ENCODE measurements at regions not wholly inside any gene's neighbourhood (a gene's known extent, or its start where the extent isn't known, plus 50 kb on each side); places are given as distances from the start of the nearest gene placed in this dataset.

- no peaks in the 10 kb centered on the region for H3K36me3 ChIP-seq (ENCODE audit: control insufficient read depth in 2 of 3, insufficient read depth in 3 of 3, low read length in 3 of 3)
- H3K27ac ChIP-seq (ENCODE audit: low read depth in 2 of 2, low read length in 2 of 2): no peak overlapping the region
- DNase-seq (no peak), FAIRE-seq (no peak)
- H3K4me1 ChIP-seq (ENCODE audit: control insufficient read depth in 2 of 3, insufficient read depth in 2 of 3, low read depth in 1 of 3, low read length in 3 of 3): no peaks in the 10 kb centered on the region
- no peak for TF ChIP-seq CTCF (IDR thresholded peaks at IDR 0.05; ENCODE audit: borderline replicate concordance, extremely low read depth, insufficient read depth)
- intact Hi-C loops (cut with DNase I): no loop called here
- no peaks in the 10 kb centered on the region for H3K27me3 ChIP-seq (ENCODE audit: control insufficient read depth, insufficient read depth, low read length)
- peaks cover 0 to 2% (median 0%) of the 10 kb centered on the region in 3 donors for H3K9me3 ChIP-seq (ENCODE audit: control insufficient read depth in 2 of 3, insufficient read depth in 1 of 3, low read length in 3 of 3)
- no peak overlapping the region for H3K9ac ChIP-seq (ENCODE audit: low read length in 3 of 3)
- H3K4me3 ChIP-seq (ENCODE audit: low read length in 3 of 3): no peak overlapping the region
Observed at GRCh38 chr5:120396186-120396585, 67.9 kb upstream of the PRR16 start.

- H3K27me3 ChIP-seq (ENCODE audit: control insufficient read depth, insufficient read depth, low read length): no peaks in the 10 kb centered on the region
- no peak for DNase-seq
- intact Hi-C loops (cut with DNase I): no loop called here
- H3K4me3 ChIP-seq (ENCODE audit: low read length in 3 of 3): no peak overlapping the region
- no peaks in the 10 kb centered on the region for H3K4me1 ChIP-seq (ENCODE audit: control insufficient read depth in 2 of 3, insufficient read depth in 2 of 3, low read depth in 1 of 3, low read length in 3 of 3)
- H3K9ac ChIP-seq (ENCODE audit: low read length in 3 of 3): no peak overlapping the region
- H3K36me3 ChIP-seq (ENCODE audit: control insufficient read depth in 2 of 3, insufficient read depth in 3 of 3, low read length in 3 of 3): no peaks in the 10 kb centered on the region
- H3K9me3 ChIP-seq (ENCODE audit: control insufficient read depth in 2 of 3, insufficient read depth in 1 of 3, low read length in 3 of 3): peaks cover 0 to 2% (median 0%) of the 10 kb centered on the region in 3 donors
- FAIRE-seq: no peak
- H3K27ac ChIP-seq (ENCODE audit: low read depth in 2 of 2, low read length in 2 of 2): no peak overlapping the region
- TF ChIP-seq CTCF (IDR thresholded peaks at IDR 0.05; ENCODE audit: borderline replicate concordance, extremely low read depth, insufficient read depth): no peak
Observed at GRCh38 chr5:120400356-120400755, 63.7 kb upstream of the PRR16 start.

DNA sequence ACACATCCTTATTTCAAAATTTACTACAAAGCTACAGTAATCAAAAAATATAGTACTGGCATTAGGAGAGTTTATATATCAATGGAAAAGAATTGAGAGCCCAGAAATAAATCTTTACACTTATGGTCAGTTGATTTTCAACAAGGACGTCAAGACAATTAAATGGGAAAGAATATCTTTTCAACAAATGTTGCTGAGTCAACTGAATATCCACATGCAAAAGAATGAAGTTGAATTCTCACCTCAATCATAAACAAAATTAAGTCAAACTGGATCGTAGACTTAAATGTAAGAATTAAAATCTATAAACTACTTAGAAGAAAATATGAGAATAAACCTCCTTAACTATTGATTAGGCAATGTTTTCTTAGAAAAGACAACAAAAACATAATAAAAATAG lies 61.5 kb upstream of the PRR16 start:
- no peaks in the 10 kb centered on the region for H3K27me3 ChIP-seq (ENCODE audit: control insufficient read depth, insufficient read depth, low read length)
- no peak overlapping the region for H3K27ac ChIP-seq (ENCODE audit: low read depth in 2 of 2, low read length in 2 of 2)
- TF ChIP-seq CTCF (IDR thresholded peaks at IDR 0.05; ENCODE audit: borderline replicate concordance, extremely low read depth, insufficient read depth): no peak
- FAIRE-seq (no peak), DNase-seq (no peak)
- no peak overlapping the region for H3K9ac ChIP-seq (ENCODE audit: low read length in 3 of 3)
- no peak overlapping the region for H3K4me3 ChIP-seq (ENCODE audit: low read length in 3 of 3)
- peaks cover 0 to 2% (median 0%) of the 10 kb centered on the region in 3 donors for H3K9me3 ChIP-seq (ENCODE audit: control insufficient read depth in 2 of 3, insufficient read depth in 1 of 3, low read length in 3 of 3)
- no peaks in the 10 kb centered on the region for H3K4me1 ChIP-seq (ENCODE audit: control insufficient read depth in 2 of 3, insufficient read depth in 2 of 3, low read depth in 1 of 3, low read length in 3 of 3)
- intact Hi-C loops (cut with DNase I): no loop called here
- no peaks in the 10 kb centered on the region for H3K36me3 ChIP-seq (ENCODE audit: control insufficient read depth in 2 of 3, insufficient read depth in 3 of 3, low read length in 3 of 3)

- FAIRE-seq (no peak), DNase-seq (no peak)
- no peak overlapping the region for H3K4me3 ChIP-seq (ENCODE audit: low read length in 3 of 3)
- H3K9me3 ChIP-seq (ENCODE audit: control insufficient read depth in 2 of 3, insufficient read depth in 1 of 3, low read length in 3 of 3): no peaks in the 10 kb centered on the region
- intact Hi-C loops (cut with DNase I): no loop called here
- H3K36me3 ChIP-seq (ENCODE audit: control insufficient read depth in 2 of 3, insufficient read depth in 3 of 3, low read length in 3 of 3): no peaks in the 10 kb centered on the region
- no peak overlapping the region for H3K9ac ChIP-seq (ENCODE audit: low read length in 3 of 3)
- H3K4me1 ChIP-seq (ENCODE audit: control insufficient read depth in 2 of 3, insufficient read depth in 2 of 3, low read depth in 1 of 3, low read length in 3 of 3): no peaks in the 10 kb centered on the region
- no peak overlapping the region for H3K27ac ChIP-seq (ENCODE audit: low read depth in 2 of 2, low read length in 2 of 2)
- H3K27me3 ChIP-seq (ENCODE audit: control insufficient read depth, insufficient read depth, low read length): no peaks in the 10 kb centered on the region
- no peak for TF ChIP-seq CTCF (IDR thresholded peaks at IDR 0.05; ENCODE audit: borderline replicate concordance, extremely low read depth, insufficient read depth)
Observed at GRCh38 chr5:120405286-120405864, 58.7 kb upstream of the PRR16 start.
